HEK293 (cell line): ENCODE measurements at regions not wholly inside any gene's neighbourhood (a gene's known extent, or its start where the extent isn't known, plus 50 kb on each side); places are given as distances from the start of the nearest gene placed in this dataset.

Source experiments
- CTCF ChIP-seq: fragments of 450-650 bp; formaldehyde crosslinking; IDR thresholded peaks from 2 replicates; pipeline ENCODE4 v1.5.1; 2016; ENCODE audit warnings: missing biosample characterization, missing genetic modification characterization
- OSR2 ChIP-seq: fragments of 450-650 bp; formaldehyde crosslinking; IDR thresholded peaks from 2 replicates; pipeline ENCODE4 v1.5.1; 2016; ENCODE audit warnings: missing biosample characterization, missing genetic modification characterization
- ZNF184 ChIP-seq: fragments of 450-650 bp; IDR thresholded peaks from 2 replicates; pipeline ENCODE4 v1.5.1; 2018; ENCODE audit warnings: missing biosample characterization, mild to moderate bottlenecking, missing genetic modification characterization
- ZNF274 ChIP-seq, 2 experiments: fragments of 200-500 bp in 1 of 2; fragments of 450-650 bp in 1 of 2; sonication (Bioruptor generic) in 1 of 2; formaldehyde crosslinking in 1 of 2; IDR thresholded peaks; 2 replicates each; pipeline versions ENCODE4 v1.5.1 to v1.6.1; 2014 to 2016; ENCODE audit warnings: borderline replicate concordance in 1 of 2, inconsistent platforms in 1 of 2, low read length in 1 of 2, missing biosample characterization in 1 of 2, missing genetic modification characterization in 1 of 2
- ZSCAN18 ChIP-seq: fragments of 450-650 bp; formaldehyde crosslinking; IDR thresholded peaks from 2 replicates; pipeline ENCODE4 v1.5.1; 2016; ENCODE audit warnings: missing biosample characterization, missing genetic modification characterization
- TF ChIP-seq, protein P1 (sequence below): fragments of 450-650 bp; formaldehyde crosslinking; IDR thresholded peaks from 2 replicates; pipeline ENCODE4 v1.5.1; 2016; ENCODE audit warnings: missing biosample characterization, missing genetic modification characterization
- TF ChIP-seq, protein P2 (sequence below): fragments of 450-650 bp; formaldehyde crosslinking; IDR thresholded peaks from 2 replicates; pipeline ENCODE4 v1.5.1; 2016; ENCODE audit warnings: missing biosample characterization, missing genetic modification characterization

- TF ChIP-seq CTCF (tag by site-specific recombination) (no peak), ZNF274 (IDR thresholded peaks at IDR 0.05; ENCODE audit: low read length) (no peak), ZNF274 (tag by site-specific recombination; IDR thresholded peaks at IDR 0.05; ENCODE audit: borderline replicate concordance) (no peak), ZNF184 (tag by site-specific recombination) (no peak), OSR2 (tag by site-specific recombination) (no peak), ZSCAN18 (no peak)
- TF ChIP-seq, protein P1, sequence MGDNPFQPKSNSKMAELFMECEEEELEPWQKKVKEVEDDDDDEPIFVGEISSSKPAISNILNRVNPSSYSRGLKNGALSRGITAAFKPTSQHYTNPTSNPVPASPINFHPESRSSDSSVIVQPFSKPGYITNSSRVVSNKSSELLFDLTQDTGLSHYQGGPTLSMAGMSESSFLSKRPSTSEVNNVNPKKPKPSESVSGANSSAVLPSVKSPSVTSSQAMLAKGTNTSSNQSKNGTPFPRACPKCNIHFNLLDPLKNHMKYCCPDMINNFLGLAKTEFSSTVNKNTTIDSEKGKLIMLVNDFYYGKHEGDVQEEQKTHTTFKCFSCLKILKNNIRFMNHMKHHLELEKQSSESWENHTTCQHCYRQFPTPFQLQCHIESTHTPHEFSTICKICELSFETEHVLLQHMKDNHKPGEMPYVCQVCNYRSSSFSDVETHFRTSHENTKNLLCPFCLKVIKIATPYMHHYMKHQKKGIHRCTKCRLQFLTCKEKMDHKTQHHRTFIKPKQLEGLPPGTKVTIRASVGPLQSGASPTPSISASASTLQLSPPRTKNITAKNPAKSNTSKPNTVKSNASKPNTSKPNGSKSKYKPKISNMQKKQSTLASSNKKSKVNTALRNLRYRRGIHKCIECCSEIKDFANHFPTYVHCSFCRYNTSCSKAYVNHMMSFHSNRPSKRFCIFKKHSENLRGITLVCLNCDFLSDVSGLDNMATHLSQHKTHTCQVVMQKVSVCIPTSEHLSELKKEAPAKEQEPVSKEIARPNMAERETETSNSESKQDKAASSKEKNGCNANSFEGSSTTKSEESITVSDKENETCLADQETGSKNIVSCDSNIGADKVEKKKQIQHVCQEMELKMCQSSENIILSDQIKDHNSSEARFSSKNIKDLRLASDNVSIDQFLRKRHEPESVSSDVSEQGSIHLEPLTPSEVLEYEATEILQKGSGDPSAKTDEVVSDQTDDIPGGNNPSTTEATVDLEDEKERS (tag by site-specific recombination): no peak
- TF ChIP-seq, protein P2, sequence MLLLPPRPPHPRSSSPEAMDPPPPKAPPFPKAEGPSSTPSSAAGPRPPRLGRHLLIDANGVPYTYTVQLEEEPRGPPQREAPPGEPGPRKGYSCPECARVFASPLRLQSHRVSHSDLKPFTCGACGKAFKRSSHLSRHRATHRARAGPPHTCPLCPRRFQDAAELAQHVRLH (tag by site-specific recombination): no peak
These were observed 310.7 kb downstream of the CNTN3 start for GRCh38 chr3:74303711-74304110.
